DMS79 treated with DMSO at 0.1 percent for 48 hours (cell line): ENCODE measurements at regions not wholly inside any gene's neighbourhood (a gene's known extent, or its start where the extent isn't known, plus 50 kb on each side); places are given as distances from the start of the nearest gene placed in this dataset.

Experiments used
- DNase-seq: peaks from one replicate; lab custom pipeline; 2025; lab: John Stamatoyannopoulos, UW

DNA sequence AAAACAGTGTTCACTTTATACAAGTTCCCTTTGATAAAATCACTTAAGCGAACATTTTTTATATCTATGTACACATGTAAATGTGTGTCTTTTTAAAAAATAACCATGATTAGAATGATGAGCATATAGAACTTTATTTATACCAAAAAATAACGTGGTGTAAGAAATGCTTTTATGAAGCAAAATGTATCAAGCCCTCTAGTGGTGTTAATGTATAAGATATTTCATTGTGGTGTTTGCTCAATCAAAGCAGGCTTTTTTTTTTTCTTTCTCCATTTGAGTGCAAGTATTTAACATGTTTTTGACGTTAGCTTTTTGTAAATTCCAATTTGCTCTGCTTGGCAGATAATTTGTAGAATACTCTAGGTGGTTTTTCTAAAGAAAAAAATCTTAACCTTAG is 2092.4 kb upstream of the TENM3 start:
- no peak for DNase-seq

DNA sequence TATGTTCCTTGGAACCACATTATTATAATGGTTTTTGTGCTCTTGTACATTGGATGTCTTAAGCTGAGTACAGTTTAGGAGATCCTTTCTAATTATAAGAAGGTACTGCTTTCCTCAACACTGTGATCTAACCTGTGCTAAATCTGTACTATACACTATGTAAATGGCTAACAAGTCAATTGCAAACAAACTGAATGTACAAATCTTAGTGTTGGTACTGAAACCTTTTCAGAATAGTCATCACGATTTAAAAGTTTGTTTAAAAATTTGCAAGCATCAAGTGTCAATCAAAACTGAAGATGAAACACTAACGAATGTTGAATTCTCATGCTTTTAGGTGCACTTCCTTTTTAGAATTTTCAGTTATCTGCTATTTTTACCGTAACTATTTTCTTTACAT is 2090.4 kb upstream of the TENM3 start:
- no peak for DNase-seq

DNA sequence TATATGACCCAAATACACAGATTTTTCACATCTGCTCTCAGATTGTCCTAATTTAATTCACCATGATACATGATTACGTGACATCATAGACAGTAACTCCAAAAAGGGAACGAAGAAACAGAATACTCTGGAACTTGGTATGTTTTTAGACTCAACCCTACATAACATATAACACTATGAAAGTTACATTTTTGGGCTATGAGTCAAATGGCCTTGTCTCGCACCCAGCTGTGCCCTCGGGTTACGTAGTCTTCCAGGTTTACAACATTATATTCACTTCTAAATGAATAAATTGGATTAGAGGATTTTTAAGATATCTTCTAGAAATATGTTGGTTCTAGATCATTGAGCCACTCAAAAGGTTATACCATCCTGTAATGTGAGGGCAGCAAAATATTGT is 2089.6 kb upstream of the TENM3 start:
- DNase-seq: no peak

DNA sequence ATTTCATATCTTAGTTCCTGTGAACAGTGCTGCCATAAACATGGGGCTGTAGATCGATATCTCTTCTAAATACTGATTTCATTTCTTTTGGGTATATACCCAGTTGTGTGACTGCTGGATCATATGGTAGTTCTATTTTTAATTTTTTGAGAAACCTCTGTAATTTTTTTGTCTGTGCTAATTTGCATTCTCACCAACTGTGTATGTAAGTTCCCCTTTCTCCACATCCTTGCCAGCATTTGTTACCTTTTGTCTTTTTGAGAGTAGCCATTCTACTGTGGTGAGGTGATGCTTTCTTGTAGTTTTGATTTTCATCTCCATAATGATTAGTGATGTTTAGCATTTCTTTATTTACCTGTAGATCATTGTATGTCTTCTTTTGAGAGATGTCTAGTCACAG is 2086.5 kb upstream of the TENM3 start:
- no peak for DNase-seq

DNA sequence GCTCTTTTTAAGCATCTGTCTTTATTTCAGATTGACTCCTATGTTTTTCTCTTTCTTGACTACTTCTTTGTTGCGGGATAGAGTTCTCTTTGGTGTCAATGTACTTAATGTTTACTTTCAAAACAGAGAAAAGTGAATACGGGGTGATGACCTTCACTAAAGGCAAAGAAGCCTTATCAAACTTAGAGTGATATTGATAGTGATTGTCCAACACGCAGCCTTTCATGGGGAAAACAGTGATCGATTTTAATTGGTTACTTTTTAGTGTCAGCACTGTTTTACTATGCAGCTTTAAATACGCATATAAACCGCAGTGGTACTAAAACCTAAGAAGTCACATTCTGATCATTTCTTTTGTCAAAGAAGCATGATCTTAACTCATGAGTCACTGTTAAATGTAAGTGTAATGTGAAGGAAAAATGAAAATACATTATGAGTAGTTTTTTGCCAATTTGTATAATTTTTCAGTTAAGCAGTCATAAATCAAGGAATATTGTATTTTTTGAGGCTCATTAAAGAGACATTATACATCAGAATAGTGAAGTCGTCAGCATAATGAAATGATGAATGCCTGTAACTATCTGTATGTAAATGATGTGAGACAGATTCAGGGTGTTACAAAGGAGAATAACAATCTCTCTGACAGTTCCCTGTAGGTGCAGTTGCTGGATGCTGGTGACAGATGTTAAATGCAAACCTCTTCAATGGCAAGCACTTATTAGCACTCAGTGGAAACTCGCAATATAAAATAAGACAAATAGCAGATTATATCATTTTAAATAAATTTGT is 2082.8 kb upstream of the TENM3 start:
- DNase-seq: no peak

DNA sequence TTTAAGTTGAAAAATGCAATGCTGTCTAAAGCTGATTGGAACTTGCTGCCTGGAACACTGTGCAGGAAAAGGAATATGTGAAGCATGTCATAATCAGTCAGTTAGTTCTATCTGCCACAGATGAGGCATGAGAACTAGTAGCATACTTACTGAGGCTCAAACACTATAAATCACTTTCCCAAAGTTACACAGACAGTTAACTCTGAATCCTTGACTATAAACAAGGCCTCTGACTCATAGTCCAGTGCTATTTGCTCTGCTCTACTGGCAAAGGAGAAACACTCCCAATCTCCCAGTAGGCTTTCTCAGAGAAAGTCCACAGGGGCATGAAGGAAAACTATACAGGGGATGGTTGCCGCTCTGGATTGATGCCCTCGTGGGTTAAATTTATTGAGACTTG is 2078.4 kb upstream of the TENM3 start:
- no peak for DNase-seq

DNA sequence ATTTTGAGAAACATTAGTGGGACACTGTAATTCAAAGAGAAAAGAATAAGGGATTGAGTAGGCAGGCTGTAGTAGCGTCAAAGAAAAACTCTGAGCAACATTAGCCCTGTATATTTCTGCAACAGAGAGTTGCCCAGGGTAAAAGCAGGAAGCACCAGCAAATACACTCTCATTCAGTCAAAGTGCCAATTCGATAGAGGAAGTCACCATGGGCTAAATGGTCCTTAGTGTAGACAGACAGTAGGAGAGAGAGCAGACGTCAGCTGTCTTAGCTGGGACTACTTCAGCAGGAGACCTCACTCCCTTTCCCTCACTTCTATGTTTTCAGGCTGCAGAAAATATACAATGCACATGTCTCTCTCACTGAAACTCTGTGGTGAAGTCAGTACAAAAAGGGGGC is 2073.8 kb upstream of the TENM3 start:
- no peak for DNase-seq

DNA sequence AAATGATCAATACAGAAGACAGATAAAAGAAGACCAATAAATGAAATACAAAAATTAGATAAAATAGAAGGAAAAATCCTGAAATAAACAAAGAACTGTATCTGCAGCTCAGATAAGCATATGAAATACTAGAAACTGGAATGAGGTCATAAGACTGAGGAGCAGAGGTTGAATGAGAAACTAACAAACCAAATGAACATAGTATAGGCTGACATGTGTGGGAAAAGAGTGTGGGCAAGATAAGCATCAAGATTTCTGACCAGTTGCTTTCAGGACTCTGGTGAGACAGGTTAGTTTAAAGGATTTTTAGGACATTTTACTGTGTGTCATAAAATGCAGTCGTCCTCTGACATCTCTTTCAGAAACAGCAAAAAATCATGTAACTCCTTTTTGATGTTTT is 2073.2 kb upstream of the TENM3 start:
- no peak for DNase-seq

DNA sequence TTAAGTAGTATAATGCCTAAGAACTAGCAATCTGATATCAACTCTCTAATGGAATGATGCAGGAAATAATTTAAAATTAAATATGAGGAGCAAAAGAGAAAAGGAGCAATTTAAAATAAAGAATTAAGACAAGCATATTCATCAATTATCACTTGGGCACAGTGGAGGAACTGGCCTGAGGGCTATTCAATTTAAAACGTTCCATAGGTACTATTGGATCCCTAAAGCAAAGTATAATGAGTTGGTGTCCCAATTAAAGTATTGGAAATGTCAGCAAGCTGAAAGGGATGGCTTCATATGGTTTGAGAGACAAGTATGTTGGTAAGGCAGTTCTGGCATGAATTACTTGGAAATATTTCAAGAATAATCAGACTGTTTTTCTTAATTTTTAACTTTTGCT is 2064.1 kb upstream of the TENM3 start:
- DNase-seq: no peak

DNA sequence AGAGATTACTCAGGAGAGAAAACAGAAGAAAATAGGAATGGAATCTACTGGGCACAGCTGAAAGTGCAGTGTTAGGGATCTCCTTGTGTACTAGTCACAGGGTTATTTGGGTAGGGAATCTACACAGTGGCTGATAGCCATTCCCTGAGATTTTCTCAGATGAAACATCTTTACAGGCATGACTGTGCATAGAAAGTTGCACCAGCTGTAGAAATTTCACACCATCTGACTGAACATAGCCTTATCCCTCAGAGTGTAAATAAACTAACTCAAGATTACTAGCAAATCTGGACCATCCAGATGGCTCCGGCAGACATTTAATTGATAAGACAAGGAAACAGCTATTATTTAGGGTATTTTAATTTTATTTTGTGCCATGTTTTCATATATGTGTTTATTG is 2053.5 kb upstream of the TENM3 start:
- no peak for DNase-seq

DNA sequence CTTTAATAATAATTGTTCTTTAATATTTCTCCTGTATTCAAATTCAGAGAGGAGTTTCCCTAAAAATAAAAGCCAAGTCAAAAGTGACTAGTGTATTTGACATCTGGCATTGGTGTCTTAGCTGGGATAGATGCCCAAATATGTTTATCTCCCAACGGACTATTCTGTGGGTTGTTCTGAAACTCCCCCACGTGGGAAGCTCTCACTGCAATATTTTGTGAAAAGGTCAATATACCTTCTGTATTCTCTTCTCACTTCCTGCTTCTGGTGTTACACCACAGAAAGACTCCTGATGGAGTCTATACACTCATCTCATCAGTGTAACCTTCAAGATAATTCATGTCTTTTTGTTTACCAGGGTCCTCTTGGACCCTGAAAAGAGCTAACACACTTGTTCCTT is 2052.8 kb upstream of the TENM3 start:
- no peak for DNase-seq

DNA sequence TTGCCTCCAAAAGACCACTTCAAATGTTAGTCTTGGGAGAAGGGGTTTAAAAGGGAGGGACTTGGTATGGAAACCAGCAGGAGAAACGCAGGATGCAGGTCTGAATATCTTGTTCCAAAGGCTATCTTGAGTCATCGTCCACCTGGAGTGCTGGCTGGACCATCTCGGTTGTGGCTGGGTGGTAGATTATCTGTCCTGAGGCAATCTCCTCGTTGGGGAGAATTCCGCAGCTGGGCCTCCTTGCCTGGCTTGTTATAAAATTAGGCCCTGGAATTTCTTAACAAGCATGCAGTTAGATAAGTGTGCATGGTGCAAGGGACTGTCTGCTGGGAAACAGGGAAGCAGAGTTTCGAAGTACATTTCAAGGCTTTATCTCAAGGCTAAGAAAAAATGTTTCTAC is 2045.7 kb upstream of the TENM3 start:
- no peak for DNase-seq

DNA sequence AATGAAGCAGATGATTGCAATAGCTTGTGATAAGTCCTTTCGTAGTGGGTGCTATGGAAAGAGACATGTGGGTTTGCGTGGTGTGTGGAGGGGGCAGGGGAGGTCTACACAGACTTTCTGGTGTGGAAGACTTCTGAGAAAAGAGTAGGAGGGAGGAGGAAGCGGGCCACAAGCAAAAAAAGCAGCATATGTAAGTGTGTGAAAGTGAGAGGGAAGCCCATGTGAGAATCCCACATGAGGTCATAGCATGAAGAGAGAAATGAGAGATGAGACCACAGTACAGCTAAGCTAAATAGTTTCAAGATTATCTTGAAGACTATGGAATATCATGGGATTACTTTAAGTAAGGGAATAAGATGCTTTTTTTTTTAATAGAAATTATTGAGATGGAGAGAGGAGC is 2039.9 kb upstream of the TENM3 start:
- DNase-seq: no peak

DNA sequence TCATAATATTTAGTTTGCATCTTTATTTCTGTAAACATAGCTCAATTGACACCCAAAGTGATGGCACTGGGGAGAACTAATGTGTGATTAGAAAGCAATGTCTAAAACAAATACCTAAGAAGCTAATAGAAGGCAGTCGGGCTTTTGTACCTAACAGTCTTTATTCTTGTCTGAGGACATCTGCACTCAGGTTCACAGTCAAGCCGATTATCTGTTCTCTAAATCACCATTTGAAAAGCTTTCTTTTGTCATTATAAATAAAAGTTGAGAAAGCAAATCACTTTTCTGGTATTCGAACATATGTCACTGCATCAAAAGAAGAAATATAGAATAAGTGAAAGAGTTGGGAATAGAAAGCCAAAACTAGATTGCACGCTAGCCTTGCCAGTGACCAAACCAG is 2037.9 kb upstream of the TENM3 start:
- DNase-seq: no peak

DNA sequence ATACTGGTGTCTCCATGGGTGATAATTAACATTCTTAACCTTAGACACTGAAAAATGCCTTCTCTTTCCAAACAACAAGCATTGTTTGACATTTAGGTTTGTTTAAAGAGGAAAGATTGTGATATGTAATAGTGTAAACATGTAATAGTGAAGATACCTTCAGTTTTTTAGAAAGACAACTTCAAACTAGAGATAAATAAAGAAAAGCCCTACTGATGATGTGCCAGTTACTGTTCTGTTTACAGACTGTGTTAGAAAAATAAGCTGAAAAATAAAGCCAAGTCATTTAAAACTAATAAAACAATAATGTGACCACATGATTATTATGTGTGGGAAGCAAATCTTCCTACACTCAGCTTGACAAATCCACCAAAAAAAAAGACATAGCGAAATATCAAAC is 2035.3 kb upstream of the TENM3 start:
- no peak for DNase-seq

DNA sequence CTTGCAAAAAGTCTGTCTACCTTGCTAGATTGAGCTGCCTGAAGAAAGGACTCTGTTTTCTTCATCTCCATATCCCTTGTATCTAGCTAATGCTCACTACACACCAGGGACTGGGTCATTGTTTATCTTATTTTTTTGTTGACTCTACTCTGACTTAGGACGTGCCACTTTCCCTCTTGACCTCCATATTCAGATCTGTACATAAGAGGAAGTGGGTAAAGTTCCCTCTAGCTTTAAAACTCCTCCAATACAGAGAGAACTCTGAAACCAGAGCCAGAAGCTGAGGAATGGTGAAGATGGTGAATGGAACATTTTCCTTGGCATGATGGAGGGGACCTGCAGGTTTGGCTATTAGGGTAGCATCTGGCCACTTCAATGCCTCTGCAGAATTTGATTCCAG is 2026.1 kb upstream of the TENM3 start:
- DNase-seq: no peak

DNA sequence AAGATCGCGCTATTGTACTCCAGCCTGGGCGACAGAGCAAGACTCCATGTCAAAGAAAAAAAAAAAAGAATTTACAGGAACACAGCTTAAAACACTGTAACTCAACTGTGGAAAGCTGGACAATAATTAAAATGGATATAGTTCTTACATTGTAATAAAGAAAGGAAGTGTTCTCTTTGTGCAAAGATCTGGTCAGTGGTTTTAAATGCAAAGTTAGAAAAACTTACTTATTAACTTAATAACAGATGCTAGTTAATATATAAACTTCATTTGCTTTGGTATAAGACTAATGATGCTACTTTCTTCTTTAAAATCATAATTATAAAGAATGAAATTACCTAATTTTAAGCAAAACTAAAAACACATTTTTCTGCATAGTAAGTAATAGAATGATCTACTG is 2024.1 kb upstream of the TENM3 start:
- no peak for DNase-seq

DNA sequence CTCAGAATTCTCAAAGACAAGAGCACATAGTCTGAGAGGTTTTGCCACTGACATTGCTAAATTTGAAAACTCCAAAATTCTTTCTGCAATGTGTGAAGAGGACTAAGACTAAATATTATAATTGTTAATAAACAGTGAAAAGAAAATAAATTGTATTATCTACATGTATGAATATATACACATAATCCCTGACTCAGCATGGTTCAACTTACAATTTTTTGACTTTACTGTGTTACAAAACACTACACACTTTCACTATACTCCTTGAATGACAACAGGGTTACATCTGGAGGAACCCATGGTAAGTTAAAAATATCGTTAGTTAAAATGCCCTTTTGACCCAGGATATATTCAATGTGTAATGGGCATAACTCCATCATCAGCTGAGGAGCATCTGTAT is 2017.2 kb upstream of the TENM3 start:
- no peak for DNase-seq

DNA sequence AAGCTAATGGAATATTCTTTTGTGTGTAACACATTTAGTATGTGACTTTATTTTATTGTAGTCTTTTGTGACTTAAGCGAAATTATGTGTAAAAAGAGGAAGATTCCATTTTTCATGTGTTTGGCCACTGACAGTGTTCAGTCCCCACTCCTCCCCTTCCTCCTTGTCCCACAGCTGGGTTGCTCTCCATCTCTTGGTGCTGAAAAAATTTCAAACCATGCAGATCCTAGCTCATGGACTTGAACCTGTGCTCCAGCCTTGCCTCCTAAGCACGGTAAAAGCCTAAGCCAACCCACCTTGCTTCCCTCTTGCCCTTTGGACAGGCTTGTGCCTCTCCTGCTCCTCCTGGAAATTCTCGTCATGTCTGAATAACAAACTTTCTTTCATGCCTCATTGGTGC is 2008.5 kb upstream of the TENM3 start:
- DNase-seq: no peak

DNA sequence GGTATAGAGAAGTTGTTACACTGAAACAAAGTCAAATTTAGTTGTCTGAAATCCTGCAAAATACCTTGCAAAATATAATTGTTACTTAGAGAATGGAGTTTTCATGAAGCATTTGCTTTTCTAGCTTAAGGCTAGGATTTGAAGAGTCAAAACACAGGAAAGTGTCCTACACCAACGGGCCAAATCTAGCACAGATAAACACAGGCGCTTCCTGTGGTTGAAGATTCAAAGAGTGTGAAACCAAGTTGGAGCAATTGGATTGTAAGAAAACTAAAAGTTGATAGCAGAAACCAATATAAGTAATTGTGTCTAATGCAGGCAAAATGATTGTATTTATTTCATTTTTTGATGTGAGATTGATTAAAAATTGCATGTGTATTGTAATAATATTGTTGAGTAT is 2002.5 kb upstream of the TENM3 start:
- no peak for DNase-seq

DNA sequence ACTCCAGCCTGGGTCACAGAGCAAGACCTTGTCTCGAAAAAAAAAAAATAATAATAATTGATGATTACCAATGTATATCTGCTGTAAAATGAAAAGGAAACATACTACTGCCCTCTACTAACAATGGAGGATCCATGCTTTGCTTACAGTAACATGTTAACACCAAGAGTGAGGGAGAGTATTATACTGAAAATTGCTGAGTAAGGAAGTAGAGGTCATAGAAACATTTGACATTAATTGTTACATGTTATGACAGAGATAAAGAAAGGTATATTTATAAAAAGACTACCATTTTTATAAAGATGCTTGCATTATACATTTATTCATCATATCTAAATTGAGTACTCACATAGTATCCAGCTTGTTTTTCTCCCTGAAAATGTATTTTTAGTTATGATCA is 1989.8 kb upstream of the TENM3 start:
- DNase-seq: no peak

DNA sequence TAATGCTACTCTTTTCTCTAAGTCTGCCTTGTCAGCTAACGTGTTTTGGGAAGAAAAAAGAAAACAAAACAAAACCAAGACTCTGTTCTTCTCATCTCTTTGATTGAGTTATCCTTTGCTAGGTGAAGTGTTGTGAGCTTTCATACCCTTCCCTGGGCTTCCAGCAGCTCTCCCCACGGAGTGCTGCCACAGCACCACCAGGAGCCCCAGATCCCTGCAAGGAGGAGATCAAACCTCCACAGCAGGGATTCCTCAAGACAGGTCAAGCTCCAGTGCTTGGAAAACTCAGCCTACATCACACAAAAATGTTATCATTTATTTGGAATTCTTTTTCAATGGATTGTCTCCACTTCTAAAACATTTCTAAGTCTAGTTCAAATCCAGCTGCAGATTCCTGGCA is 1981.9 kb upstream of the TENM3 start:
- DNase-seq: no peak

DNA sequence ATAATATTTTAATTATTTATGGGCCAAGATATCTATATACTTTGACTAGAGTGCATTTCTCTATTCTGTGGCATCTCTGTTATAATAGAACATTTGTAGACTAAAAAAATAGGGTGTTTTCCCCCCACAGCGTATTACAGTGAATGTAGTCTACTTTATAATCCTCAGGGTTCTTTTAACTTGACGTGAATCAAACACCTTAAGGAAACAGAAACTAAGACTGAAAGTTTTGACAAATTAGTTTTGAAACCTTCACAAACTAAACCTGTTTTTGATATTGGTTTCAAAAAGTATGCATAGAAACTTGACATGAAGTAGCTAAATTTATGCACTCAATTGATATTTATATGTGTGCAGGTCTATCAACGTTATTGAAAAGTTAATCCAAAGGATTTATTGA is 1963.1 kb upstream of the TENM3 start:
- DNase-seq: no peak

DNA sequence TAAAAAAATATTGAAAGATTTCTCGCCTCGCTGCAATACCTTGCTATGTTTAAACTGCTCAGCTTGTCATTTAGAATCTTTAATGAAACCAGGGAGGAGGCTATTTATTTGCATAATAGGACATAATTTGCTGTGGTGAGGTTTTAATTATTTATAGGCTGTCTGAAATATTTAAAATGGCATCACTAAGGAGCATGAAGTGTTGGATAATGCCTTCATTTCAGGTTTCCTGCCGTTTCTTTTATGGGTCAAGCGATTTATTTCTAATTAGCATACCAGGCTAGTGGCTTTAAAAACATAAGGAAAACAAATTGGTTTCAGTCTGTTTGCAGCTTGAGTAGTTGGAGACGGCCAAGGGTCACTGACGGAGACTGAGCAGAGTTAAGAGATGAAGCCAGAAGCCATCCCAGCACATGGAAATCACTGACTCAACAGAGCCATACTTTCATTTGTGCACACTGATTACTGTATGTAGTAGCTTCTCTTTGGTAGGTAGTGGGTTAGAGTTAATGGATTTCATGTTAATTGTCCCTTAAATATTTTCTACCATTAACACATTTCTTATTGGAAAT is 1962.4 kb upstream of the TENM3 start:
- no peak for DNase-seq
